Suprapubic skin (tissue), 4 donors: ENCODE measurements at regions not wholly inside any gene's neighbourhood (a gene's known extent, or its start where the extent isn't known, plus 50 kb on each side); places are given as distances from the start of the nearest gene placed in this dataset.

Experiments used
- DNase-seq, 2 donors: peaks; one replicate each; pipeline ENCODE4 v3.0.0-alpha.2; 2019; ENCODE audit warnings: low spot score in 2 of 2
- H3K27ac ChIP-seq: fragments of 200-600 bp; sonication (generic); one replicate; pipeline ENCODE4 v1.5.1; 2019
- H3K27me3 ChIP-seq: fragments of 200-600 bp; sonication (generic); one replicate; pipeline ENCODE4 v1.5.1; 2019
- H3K36me3 ChIP-seq: fragments of 200-600 bp; sonication (generic); one replicate; pipeline ENCODE4 v1.5.1; 2019
- H3K4me1 ChIP-seq: fragments of 200-600 bp; sonication (generic); one replicate; pipeline ENCODE4 v1.5.1; 2019
- H3K4me3 ChIP-seq: fragments of 200-600 bp; sonication (generic); one replicate; pipeline ENCODE4 v1.5.1; 2019; ENCODE audit warnings: mild to moderate bottlenecking
- H3K9me3 ChIP-seq: fragments of 200-600 bp; sonication (generic); one replicate; pipeline ENCODE4 v1.5.1; 2019
- CTCF ChIP-seq, 2 donors: fragments of 200-600 bp in 1 of 2; fragments of 450-650 bp in 1 of 2; sonication (generic) in 1 of 2; IDR thresholded peaks; one replicate each; pipeline ENCODE4 v1.5.1; 2016 to 2019; ENCODE audit warnings: antibody characterized with exemption in 2 of 2, mild to moderate bottlenecking in 1 of 2, moderate library complexity in 1 of 2
- EP300 ChIP-seq: sonication (generic); formaldehyde crosslinking; IDR thresholded peaks from one replicate; pipeline ENCODE4 v1.6.1; 2017; ENCODE audit warnings: antibody characterized with exemption
- POLR2A ChIP-seq, 2 donors: fragments of 450-650 bp; IDR thresholded peaks; one replicate each; pipeline ENCODE4 v1.6.1; 2017; ENCODE audit warnings: antibody characterized with exemption in 2 of 2, mild to moderate bottlenecking in 2 of 2, moderate library complexity in 2 of 2
- POLR2AphosphoS5 ChIP-seq, 3 donors: sonication (generic); formaldehyde crosslinking; IDR thresholded peaks; one replicate each; pipeline ENCODE4 v1.6.1; 2017; ENCODE audit warnings: antibody characterized with exemption in 3 of 3
- WGBS: methylation state at CpG from one replicate; pipeline ENCODE4 v1.1.5; 2018; 5-methylcytosine and 5-hydroxymethylcytosine counted together

- Histone ChIP-seq H3K4me3 (no peak overlapping the region), H3K9me3 (no peaks in the 10 kb centered on the region), H3K4me1 (no peaks in the 10 kb centered on the region), H3K27me3 (no peaks in the 10 kb centered on the region), H3K36me3 (no peaks in the 10 kb centered on the region), H3K27ac (no peak overlapping the region)
- DNase-seq: no peak
- TF ChIP-seq EP300 (no peak), POLR2AphosphoS5 (IDR thresholded peaks at IDR 0.05) (no peak), POLR2A (IDR thresholded peaks at IDR 0.05) (no peak)
These were observed 207.0 kb downstream of the ATP23 start for GRCh38 chr12:58148405-58148804.

- DNase-seq: no peak
- TF ChIP-seq POLR2A (IDR thresholded peaks at IDR 0.05) (no peak), EP300 (no peak), CTCF (IDR thresholded peaks at IDR 0.05) (no peak), POLR2AphosphoS5 (IDR thresholded peaks at IDR 0.05) (no peak)
- Histone ChIP-seq H3K4me3 (no peak overlapping the region), H3K36me3 (no peaks in the 10 kb centered on the region), H3K9me3 (no peaks in the 10 kb centered on the region), H3K27ac (no peak overlapping the region), H3K4me1 (no peaks in the 10 kb centered on the region), H3K27me3 (no peaks in the 10 kb centered on the region)
These were observed 207.6 kb downstream of the ATP23 start for GRCh38 chr12:58148976-58149375.

GRCh38 chr12:58154359-58154758, 213.0 kb downstream of the ATP23 start:
- H3K36me3 ChIP-seq: no peaks in the 10 kb centered on the region
- H3K27ac ChIP-seq: no peak overlapping the region
- no peak for DNase-seq
- H3K4me1 ChIP-seq: no peaks in the 10 kb centered on the region
- no peaks in the 10 kb centered on the region for H3K27me3 ChIP-seq
- WGBS: 90% methylated on average over 1 of the region's 1 CpG
- no peaks in the 10 kb centered on the region for H3K9me3 ChIP-seq
- no peak for TF ChIP-seq POLR2AphosphoS5 (IDR thresholded peaks at IDR 0.05)
- TF ChIP-seq CTCF (IDR thresholded peaks at IDR 0.05): no peak
- no peak for TF ChIP-seq POLR2A (IDR thresholded peaks at IDR 0.05)
- no peak for TF ChIP-seq EP300
- H3K4me3 ChIP-seq: no peak overlapping the region

GRCh38 chr12:58156697-58157096, 215.3 kb downstream of the ATP23 start:
- Histone ChIP-seq H3K9me3 (no peaks in the 10 kb centered on the region), H3K36me3 (no peaks in the 10 kb centered on the region), H3K4me1 (no peaks in the 10 kb centered on the region), H3K4me3 (no peak overlapping the region), H3K27me3 (no peaks in the 10 kb centered on the region), H3K27ac (no peak overlapping the region)
- DNase-seq: no peak
- whole genome bisulfite sequencing: 90% methylated on average over 2 of the region's 2 CpGs
- TF ChIP-seq POLR2AphosphoS5 (IDR thresholded peaks at IDR 0.05) (no peak), CTCF (IDR thresholded peaks at IDR 0.05) (no peak), EP300 (no peak), POLR2A (IDR thresholded peaks at IDR 0.05) (no peak)

- no peaks in the 10 kb centered on the region for H3K36me3 ChIP-seq
- WGBS: 83% methylated on average over 2 of the region's 2 CpGs
- H3K9me3 ChIP-seq: no peaks in the 10 kb centered on the region
- H3K4me3 ChIP-seq: no peak overlapping the region
- no peaks in the 10 kb centered on the region for H3K27me3 ChIP-seq
- no peak overlapping the region for H3K27ac ChIP-seq
- no peak for TF ChIP-seq CTCF (IDR thresholded peaks at IDR 0.05)
- TF ChIP-seq POLR2AphosphoS5 (IDR thresholded peaks at IDR 0.05): no peak
- TF ChIP-seq EP300: no peak
- no peak for TF ChIP-seq POLR2A (IDR thresholded peaks at IDR 0.05)
- H3K4me1 ChIP-seq: no peaks in the 10 kb centered on the region
- no peak for DNase-seq
These were observed 218.6 kb downstream of the ATP23 start for GRCh38 chr12:58159941-58160340.

- WGBS: 78% methylated on average over 2 of the region's 2 CpGs
- Histone ChIP-seq H3K4me1 (no peaks in the 10 kb centered on the region), H3K27me3 (no peaks in the 10 kb centered on the region), H3K4me3 (no peak overlapping the region), H3K36me3 (no peaks in the 10 kb centered on the region), H3K9me3 (no peaks in the 10 kb centered on the region), H3K27ac (no peak overlapping the region)
- TF ChIP-seq EP300: no peak
- no peak for TF ChIP-seq CTCF (IDR thresholded peaks at IDR 0.05)
- TF ChIP-seq POLR2AphosphoS5 (IDR thresholded peaks at IDR 0.05): no peak
- no peak for TF ChIP-seq POLR2A (IDR thresholded peaks at IDR 0.05)
- no peak for DNase-seq
These were observed 220.4 kb downstream of the ATP23 start for GRCh38 chr12:58161773-58162172.
